CD4-positive, alpha-beta T cell treated with Interleukin-15 for 4 hours (primary cell): ENCODE measurements at regions not wholly inside any gene's neighbourhood (a gene's known extent, or its start where the extent isn't known, plus 50 kb on each side); places are given as distances from the start of the nearest gene placed in this dataset.
"Not testable (repeated sequence)": the region's sequence is repeated elsewhere in the genome, so short reads cannot be mapped to it uniquely, and the experiment has no call there.

Source experiments
- DNase-seq: peaks from one replicate; pipeline ENCODE4 v3.0.0-alpha.2; 2020; ENCODE audit warnings: low spot score

GRCh38 chr5:12745537-12745936, 841.3 kb upstream of the CTNND2 start:
- DNase-seq = no peak

GRCh38 chr5:12743582-12743981, 839.3 kb upstream of the CTNND2 start:
- no peak for DNase-seq

- DNase-seq = no peak
These were observed 826.1 kb upstream of the CTNND2 start for GRCh38 chr5:12730354-12730753.

GRCh38 chr5:12716664-12717063, 812.4 kb upstream of the CTNND2 start:
- DNase-seq = no peak

GRCh38 chr5:12707560-12707959, 803.3 kb upstream of the CTNND2 start:
- DNase-seq = no peak

GRCh38 chr5:12704955-12705354, 800.7 kb upstream of the CTNND2 start:
- DNase-seq = no peak

GRCh38 chr5:12703254-12703653, 799.0 kb upstream of the CTNND2 start:
- DNase-seq = no peak

GRCh38 chr5:12695651-12696050, 791.4 kb upstream of the CTNND2 start:
- DNase-seq = no peak

GRCh38 chr5:12691330-12691729, 787.1 kb upstream of the CTNND2 start:
- DNase-seq = no peak

- no peak for DNase-seq
These were observed 786.1 kb upstream of the CTNND2 start for GRCh38 chr5:12690361-12690760.

- DNase-seq = no peak
These were observed 779.0 kb upstream of the CTNND2 start for GRCh38 chr5:12683249-12683648.

- DNase-seq = no peak
These were observed 775.5 kb upstream of the CTNND2 start for GRCh38 chr5:12679731-12680130.

GRCh38 chr5:12675959-12676358, 771.7 kb upstream of the CTNND2 start:
- no peak for DNase-seq

- DNase-seq = no peak
These were observed 767.9 kb upstream of the CTNND2 start for GRCh38 chr5:12672141-12672540.

GRCh38 chr5:12669326-12669725, 765.1 kb upstream of the CTNND2 start:
- DNase-seq = no peak

- no peak for DNase-seq
These were observed 764.3 kb upstream of the CTNND2 start for GRCh38 chr5:12668564-12668963.

- DNase-seq = not testable (repeated sequence)
These were observed 763.6 kb upstream of the CTNND2 start for GRCh38 chr5:12667818-12668217.

GRCh38 chr5:12665772-12666171, 761.5 kb upstream of the CTNND2 start:
- DNase-seq = not testable (repeated sequence)

GRCh38 chr5:12662545-12663314, 758.5 kb upstream of the CTNND2 start:
- DNase-seq = no peak

GRCh38 chr5:12661617-12662370, 757.5 kb upstream of the CTNND2 start:
- DNase-seq = no peak

- not testable (repeated sequence) for DNase-seq
These were observed 756.2 kb upstream of the CTNND2 start for GRCh38 chr5:12660279-12661107.

GRCh38 chr5:12659686-12660085, 755.4 kb upstream of the CTNND2 start:
- no peak for DNase-seq
